Cardiac muscle cell (in vitro differentiated cells and primary cell): ENCODE measurements at regions not wholly inside any gene's neighbourhood (a gene's known extent, or its start where the extent isn't known, plus 50 kb on each side); places are given as distances from the start of the nearest gene placed in this dataset.

Experiments used
- DNase-seq, 2 donors: peaks; one replicate each; pipeline versions ENCODE4 v3.0.0 to v3.0.0-alpha.2; 2010 to 2017; ENCODE audit warnings: low read depth in 1 of 2, low spot score in 1 of 2
- H3K27ac ChIP-seq: fragments of 200-600 bp; sonication (generic); 2 replicates; pipeline ENCODE4 v1.5.1; 2016
- H3K27me3 ChIP-seq: fragments of 200-600 bp; sonication (generic); 2 replicates; pipeline ENCODE4 v1.6.0; 2016; ENCODE audit warnings: control low read depth
- H3K36me3 ChIP-seq: fragments of 200-600 bp; sonication (generic); 2 replicates; pipeline ENCODE4 v1.5.1; 2016; ENCODE audit warnings: control low read depth
- H3K4me1 ChIP-seq: fragments of 200-600 bp; sonication (generic); 2 replicates; pipeline ENCODE4 v1.8.1; 2017; ENCODE audit warnings: low read depth, mild to moderate bottlenecking, mixed run types
- H3K4me3 ChIP-seq: fragments of 200-600 bp; sonication (generic); 2 replicates; pipeline ENCODE4 v1.5.1; 2016; ENCODE audit warnings: mild to moderate bottlenecking
- H3K9me3 ChIP-seq: fragments of 200-600 bp; sonication (generic); 2 replicates; pipeline ENCODE4 v1.5.1; 2017; ENCODE audit warnings: low read depth, mild to moderate bottlenecking, control low read depth
- CTCF ChIP-seq: IDR thresholded peaks from 2 replicates; pipeline ENCODE4 v1.5.1; 2012; ENCODE audit warnings: low read depth, mild to moderate bottlenecking, low read length

DNA sequence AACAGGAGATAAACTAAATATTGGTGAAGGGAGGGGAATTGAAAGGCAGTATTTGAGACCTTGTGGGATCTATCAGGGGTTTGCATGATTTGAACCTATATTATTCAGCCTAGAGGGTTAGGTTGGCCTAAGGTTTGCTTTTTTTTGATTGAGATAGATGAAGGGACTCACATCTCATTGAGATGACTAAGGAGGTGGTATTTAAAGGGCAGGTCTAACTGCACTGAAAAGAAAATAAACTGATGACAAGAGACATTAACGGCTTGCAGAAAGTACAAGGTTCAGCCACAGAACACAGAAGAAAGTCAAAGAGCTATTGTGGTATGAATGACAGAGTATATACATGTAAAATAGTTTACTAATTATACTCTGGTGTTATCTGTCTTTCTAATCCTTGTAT lies 412.7 kb downstream of the CDH10 start:
- no peak for DNase-seq
- no peak overlapping the region for H3K27ac ChIP-seq
- no peak for TF ChIP-seq CTCF
- H3K27me3 ChIP-seq: no peaks in the 10 kb centered on the region
- H3K9me3 ChIP-seq: no peaks in the 10 kb centered on the region
- H3K4me3 ChIP-seq: no peak overlapping the region
- H3K36me3 ChIP-seq: no peaks in the 10 kb centered on the region
- no peaks in the 10 kb centered on the region for H3K4me1 ChIP-seq

- no peak for DNase-seq
- no peak for TF ChIP-seq CTCF
- no peak overlapping the region for H3K4me3 ChIP-seq
- H3K27ac ChIP-seq: no peak overlapping the region
- no peaks in the 10 kb centered on the region for H3K9me3 ChIP-seq
- H3K36me3 ChIP-seq: no peaks in the 10 kb centered on the region
- no peaks in the 10 kb centered on the region for H3K4me1 ChIP-seq
- no peaks in the 10 kb centered on the region for H3K27me3 ChIP-seq
These were observed 411.8 kb downstream of the CDH10 start for GRCh38 chr5:24232929-24233498.

- no peak overlapping the region for H3K4me3 ChIP-seq
- no peaks in the 10 kb centered on the region for H3K27me3 ChIP-seq
- H3K27ac ChIP-seq: no peak overlapping the region
- H3K9me3 ChIP-seq: no peaks in the 10 kb centered on the region
- H3K4me1 ChIP-seq: peaks cover 6% of the 10 kb centered on the region
- TF ChIP-seq CTCF: no peak
- DNase-seq: no peak
- no peaks in the 10 kb centered on the region for H3K36me3 ChIP-seq
These were observed 408.8 kb downstream of the CDH10 start for GRCh38 chr5:24235946-24236345.

DNA sequence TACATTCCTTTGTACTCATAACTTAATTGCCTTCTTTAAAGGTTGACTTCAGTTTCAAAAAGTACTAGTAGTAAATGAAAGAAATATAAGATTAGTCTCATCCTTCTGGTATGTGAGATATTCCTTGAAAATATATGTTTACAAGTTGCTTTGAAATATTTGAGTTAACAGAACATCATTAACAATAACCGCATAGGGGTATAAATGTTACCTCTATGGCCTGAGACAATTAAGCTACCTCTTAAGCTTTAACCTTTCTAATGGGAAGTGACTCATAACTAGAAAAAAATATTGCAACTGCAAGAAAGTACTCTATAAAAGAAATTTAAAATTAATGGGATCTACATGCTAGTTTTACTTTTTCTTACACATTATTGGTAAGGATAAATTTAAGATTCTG lies 399.0 kb downstream of the CDH10 start:
- Histone ChIP-seq H3K4me3 (no peak overlapping the region), H3K9me3 (no peaks in the 10 kb centered on the region), H3K4me1 (no peaks in the 10 kb centered on the region), H3K27me3 (no peaks in the 10 kb centered on the region), H3K27ac (no peak overlapping the region), H3K36me3 (no peaks in the 10 kb centered on the region)
- no peak for DNase-seq
- TF ChIP-seq CTCF: no peak

- Histone ChIP-seq H3K4me1 (no peaks in the 10 kb centered on the region), H3K27me3 (no peaks in the 10 kb centered on the region), H3K36me3 (no peaks in the 10 kb centered on the region), H3K9me3 (no peaks in the 10 kb centered on the region), H3K4me3 (no peak overlapping the region), H3K27ac (no peak overlapping the region)
- no peak for DNase-seq
- TF ChIP-seq CTCF: no peak
These were observed 380.2 kb downstream of the CDH10 start for GRCh38 chr5:24264547-24264946.

DNA sequence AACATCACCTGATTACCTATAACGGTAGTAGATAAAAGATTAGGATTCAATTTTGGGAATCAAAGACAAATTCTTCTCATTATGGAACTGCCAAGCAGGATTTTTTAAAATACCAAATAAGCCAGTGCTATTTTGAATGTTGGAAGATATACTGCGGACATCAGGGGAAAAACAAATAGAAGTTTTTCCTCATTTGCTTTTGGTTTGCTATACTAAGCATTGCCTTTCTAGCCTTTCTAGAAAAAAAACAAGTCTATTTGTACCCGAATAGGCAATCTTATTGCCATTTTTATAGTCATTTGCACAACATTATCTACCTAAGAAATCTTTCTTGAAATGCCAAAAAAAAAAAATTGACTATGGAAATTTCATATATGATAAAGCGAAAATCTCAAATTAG lies 379.5 kb downstream of the CDH10 start:
- Histone ChIP-seq H3K9me3 (no peaks in the 10 kb centered on the region), H3K4me3 (no peak overlapping the region), H3K4me1 (no peaks in the 10 kb centered on the region), H3K27me3 (no peaks in the 10 kb centered on the region), H3K27ac (no peak overlapping the region), H3K36me3 (no peaks in the 10 kb centered on the region)
- no peak for TF ChIP-seq CTCF
- DNase-seq: no peak
